DOHH2 (cell line): ENCODE measurements at regions not wholly inside any gene's neighbourhood (a gene's known extent, or its start where the extent isn't known, plus 50 kb on each side); places are given as distances from the start of the nearest gene placed in this dataset.

Experiments
- CTCF ChIP-seq: fragments of 200-600 bp; sonication (generic); IDR thresholded peaks from one replicate; pipeline ENCODE4 v1.5.1; 2014; ENCODE audit warnings: antibody characterized with exemption, mild to moderate bottlenecking, low read depth, low read length; ENCODE audit not compliant: poor library complexity, severe bottlenecking
- EZH2phosphoT487 ChIP-seq: fragments of 200-600 bp; sonication (generic); IDR thresholded peaks from 2 replicates; pipeline ENCODE4 v1.6.1; 2017; ENCODE audit warnings: borderline replicate concordance, mild to moderate bottlenecking, antibody characterized with exemption, low read length, moderate library complexity, mixed read lengths

GRCh38 chr6:6968731-6969552, 138.8 kb upstream of the RREB1 start:
- TF ChIP-seq CTCF (no peak), EZH2phosphoT487 (no peak)
